GM12864 (cell line): ENCODE measurements at regions not wholly inside any gene's neighbourhood (a gene's known extent, or its start where the extent isn't known, plus 50 kb on each side); places are given as distances from the start of the nearest gene placed in this dataset.

Source experiments
- DNase-seq: peaks from one replicate; pipeline ENCODE4 v3.0.0-alpha.2; 2011; ENCODE audit warnings: low read depth
- H3K4me3 ChIP-seq: 2 replicates; pipeline ENCODE4 v1.5.1; 2011; ENCODE audit warnings: mild to moderate bottlenecking, low read depth, low read length, control low read depth
- TF ChIP-seq, protein P1 (sequence below): IDR thresholded peaks from 2 replicates; pipeline ENCODE4 v1.5.1; 2011; ENCODE audit warnings: low read depth, mild to moderate bottlenecking, moderate library complexity, low read length, control low read depth, inconsistent platforms; ENCODE audit errors: missing control alignments

- no peak overlapping the region; the same call in 1 of the 2 replicates for H3K4me3 ChIP-seq
- TF ChIP-seq, protein P1, sequence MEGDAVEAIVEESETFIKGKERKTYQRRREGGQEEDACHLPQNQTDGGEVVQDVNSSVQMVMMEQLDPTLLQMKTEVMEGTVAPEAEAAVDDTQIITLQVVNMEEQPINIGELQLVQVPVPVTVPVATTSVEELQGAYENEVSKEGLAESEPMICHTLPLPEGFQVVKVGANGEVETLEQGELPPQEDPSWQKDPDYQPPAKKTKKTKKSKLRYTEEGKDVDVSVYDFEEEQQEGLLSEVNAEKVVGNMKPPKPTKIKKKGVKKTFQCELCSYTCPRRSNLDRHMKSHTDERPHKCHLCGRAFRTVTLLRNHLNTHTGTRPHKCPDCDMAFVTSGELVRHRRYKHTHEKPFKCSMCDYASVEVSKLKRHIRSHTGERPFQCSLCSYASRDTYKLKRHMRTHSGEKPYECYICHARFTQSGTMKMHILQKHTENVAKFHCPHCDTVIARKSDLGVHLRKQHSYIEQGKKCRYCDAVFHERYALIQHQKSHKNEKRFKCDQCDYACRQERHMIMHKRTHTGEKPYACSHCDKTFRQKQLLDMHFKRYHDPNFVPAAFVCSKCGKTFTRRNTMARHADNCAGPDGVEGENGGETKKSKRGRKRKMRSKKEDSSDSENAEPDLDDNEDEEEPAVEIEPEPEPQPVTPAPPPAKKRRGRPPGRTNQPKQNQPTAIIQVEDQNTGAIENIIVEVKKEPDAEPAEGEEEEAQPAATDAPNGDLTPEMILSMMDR = no peak
These were observed 96.0 kb upstream of the CNKSR3 start for GRCh38 chr6:154606457-154606856.

DNA sequence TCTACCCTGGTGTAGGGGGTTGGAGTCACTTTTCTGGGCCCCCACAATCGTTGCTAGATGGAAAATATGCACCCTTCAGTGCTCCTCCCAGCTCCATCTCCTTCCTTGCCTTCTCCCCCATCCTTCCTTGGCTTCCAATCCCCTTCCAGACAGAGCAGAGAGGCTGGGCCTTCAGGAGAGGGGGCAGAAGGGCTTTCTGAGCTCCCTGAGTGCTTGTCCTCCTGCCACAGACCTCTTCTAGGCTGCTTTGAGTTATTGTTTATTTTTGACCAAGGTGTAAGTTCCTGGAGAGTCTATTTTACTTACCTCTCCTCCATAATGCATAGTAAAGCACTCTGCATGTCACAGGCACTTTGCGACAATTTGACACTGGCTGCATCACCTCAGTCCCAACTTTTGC, 96.4 kb upstream of the CNKSR3 start:
- TF ChIP-seq, protein P1 = no peak
- no peak overlapping the region; the same call in 1 of the 2 replicates for H3K4me3 ChIP-seq
- no peak for DNase-seq

More at GRCh38 chr6:154606457-154606856, 96.0 kb upstream of the CNKSR3 start:
- DNase-seq = peak; percentile 80

GRCh38 chr6:154611241-154611640, 100.8 kb upstream of the CNKSR3 start:
- H3K4me3 ChIP-seq = no peak overlapping the region
- no peak for DNase-seq
- TF ChIP-seq, protein P1 = no peak

DNA sequence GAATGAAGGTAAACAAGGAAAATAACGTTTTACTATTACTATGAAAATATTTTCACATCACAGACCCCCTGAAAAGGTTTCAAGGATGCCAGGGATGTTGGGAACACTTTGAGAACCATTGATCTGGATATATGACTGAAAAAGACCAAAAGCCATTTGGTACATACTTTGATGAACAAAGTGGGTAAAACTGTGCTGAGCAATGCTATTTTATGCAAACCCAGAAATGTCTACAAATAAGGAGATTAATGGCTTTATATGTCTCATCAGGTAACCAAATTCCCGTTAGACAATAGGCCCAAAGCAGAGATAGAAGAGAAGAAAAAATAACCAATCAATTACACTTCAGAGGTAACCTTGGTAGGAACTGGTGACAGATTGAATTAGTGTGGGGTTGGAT, 101.4 kb upstream of the CNKSR3 start:
- no peak overlapping the region for H3K4me3 ChIP-seq
- TF ChIP-seq, protein P1 = no peak
- no peak for DNase-seq

GRCh38 chr6:154613137-154613676, 102.7 kb upstream of the CNKSR3 start:
- no peak overlapping the region for H3K4me3 ChIP-seq
- no peak for DNase-seq
- TF ChIP-seq, protein P1 = no peak

DNA sequence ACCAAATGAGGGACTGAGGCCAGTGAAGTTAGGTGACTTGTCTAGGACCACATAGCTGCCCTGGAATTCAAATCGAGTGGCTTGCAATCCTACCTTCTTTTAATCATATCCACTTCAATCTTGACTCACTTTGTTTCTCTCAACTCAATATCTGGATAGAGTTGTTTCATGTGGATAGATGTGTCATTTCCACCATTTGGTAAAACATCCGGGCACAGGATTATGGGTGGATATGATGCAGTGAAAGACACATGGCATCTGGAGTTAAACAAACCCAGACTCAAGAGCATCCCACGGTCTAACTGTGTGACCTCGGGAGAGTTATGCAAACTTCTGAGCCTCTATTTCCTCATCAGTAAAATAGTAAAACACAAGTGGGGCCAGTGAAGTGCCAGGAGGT, 103.6 kb upstream of the CNKSR3 start:
- TF ChIP-seq, protein P1 = no peak
- DNase-seq = no peak
- no peak overlapping the region for H3K4me3 ChIP-seq

- DNase-seq = no peak
- TF ChIP-seq, protein P1 = no peak
- no peak overlapping the region for H3K4me3 ChIP-seq
These were observed 104.2 kb upstream of the CNKSR3 start for GRCh38 chr6:154614641-154615040.
